OCI-LY1 (cell line): ENCODE measurements at regions not wholly inside any gene's neighbourhood (a gene's known extent, or its start where the extent isn't known, plus 50 kb on each side); places are given as distances from the start of the nearest gene placed in this dataset.

Experiments used
- H2AFZ ChIP-seq: fragments of 200-600 bp; sonication (generic), shearing (Covaris generic); 2 replicates; pipeline ENCODE4 v1.6.0; 2014; ENCODE audit warnings: antibody characterized with exemption, mild to moderate bottlenecking, low read length
- H3F3A ChIP-seq: fragments of 200-600 bp; sonication (generic), shearing (Covaris generic); 2 replicates; pipeline ENCODE4 v1.6.0; 2014; ENCODE audit warnings: mild to moderate bottlenecking, antibody characterized with exemption, low read length, moderate library complexity; ENCODE audit not compliant: insufficient read depth
- H3K27ac ChIP-seq: fragments of 200-600 bp; sonication (generic); 2 replicates; pipeline ENCODE4 v1.5.1; 2014; ENCODE audit warnings: low read length, mixed run types, mild to moderate bottlenecking, low read depth; ENCODE audit not compliant: poor library complexity, severe bottlenecking
- H3K27me3 ChIP-seq: fragments of 200-600 bp; sonication (generic); 2 replicates; pipeline ENCODE4 v1.6.0; 2014; ENCODE audit warnings: antibody characterized with exemption, mild to moderate bottlenecking, low read length, moderate library complexity; ENCODE audit not compliant: insufficient read depth
- H3K36me3 ChIP-seq: fragments of 200-600 bp; sonication (generic); 2 replicates; pipeline ENCODE4 v1.6.1; 2014; ENCODE audit warnings: mild to moderate bottlenecking, antibody characterized with exemption, low read length, moderate library complexity, mixed read lengths; ENCODE audit not compliant: insufficient read depth
- H3K4me1 ChIP-seq: fragments of 200-600 bp; sonication (generic); 2 replicates; pipeline ENCODE4 v1.5.1; 2014; ENCODE audit warnings: mild to moderate bottlenecking, low read length, moderate library complexity; ENCODE audit not compliant: insufficient read depth, severe bottlenecking
- H3K4me2 ChIP-seq: fragments of 200-600 bp; sonication (generic), shearing (Covaris generic); 2 replicates; pipeline ENCODE4 v1.6.1; 2014; ENCODE audit warnings: low read length
- H3K4me3 ChIP-seq: fragments of 200-600 bp; sonication (generic); 2 replicates; pipeline ENCODE4 v1.5.1; 2014; ENCODE audit warnings: low read length, low read depth, mild to moderate bottlenecking, mixed read lengths; ENCODE audit not compliant: poor library complexity, severe bottlenecking
- H3K79me2 ChIP-seq: fragments of 200-600 bp; shearing (Covaris generic); 2 replicates; pipeline ENCODE4 v1.6.1; 2016; ENCODE audit warnings: mixed run types, low read length, mixed read lengths; ENCODE audit not compliant: insufficient read depth
- H3K9ac ChIP-seq: fragments of 200-600 bp; sonication (generic), shearing (Covaris generic); 2 replicates; pipeline ENCODE4 v1.6.1; 2014; ENCODE audit warnings: mild to moderate bottlenecking, low read length, mixed read lengths
- H3K9me2 ChIP-seq: fragments of 200-600 bp; sonication (generic), shearing (Covaris generic); 2 replicates; pipeline ENCODE4 v1.6.1; 2014; ENCODE audit warnings: low read depth, mild to moderate bottlenecking, low read length, mixed read lengths
- H3K9me3 ChIP-seq: fragments of 200-600 bp; shearing (Covaris generic); 2 replicates; pipeline ENCODE4 v1.6.1; 2014; ENCODE audit warnings: low read length, mixed read lengths
- H4K20me1 ChIP-seq: fragments of 200-600 bp; sonication (generic), shearing (Covaris generic); 2 replicates; pipeline ENCODE4 v1.6.0; 2016; ENCODE audit warnings: mild to moderate bottlenecking, low read length; ENCODE audit not compliant: insufficient read depth
- EZH2 ChIP-seq: fragments of 200-600 bp; sonication (generic), shearing (Covaris generic); IDR thresholded peaks from 2 replicates; pipeline ENCODE4 v1.8.0; 2017; ENCODE audit warnings: borderline replicate concordance, mixed run types, mild to moderate bottlenecking, antibody characterized with exemption, low read length, moderate library complexity, mixed read lengths
- TF ChIP-seq, protein P1 (sequence below): fragments of 200-600 bp; sonication (generic), shearing (Covaris generic); IDR thresholded peaks from 2 replicates; pipeline ENCODE4 v1.5.1; 2017; ENCODE audit warnings: mild to moderate bottlenecking, antibody characterized with exemption, low read length, moderate library complexity, mixed read lengths

DNA sequence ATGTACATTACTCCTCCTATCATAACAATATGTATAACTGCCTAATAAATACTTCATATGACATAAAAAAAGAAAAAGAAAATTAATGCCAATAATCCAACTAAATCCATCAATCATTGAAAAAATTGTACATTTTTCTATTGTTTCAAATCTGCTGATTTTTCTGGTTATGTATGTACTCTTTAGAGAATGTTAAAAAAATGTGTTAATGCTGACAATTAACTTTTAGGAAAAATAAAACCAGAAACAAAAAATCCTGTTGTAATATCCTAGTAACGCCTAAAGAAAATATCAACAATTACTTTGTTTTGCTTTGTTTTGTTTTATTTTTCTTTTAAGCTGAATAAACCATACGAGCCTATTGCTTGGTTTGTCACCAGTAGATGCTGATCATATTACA, 213.9 kb upstream of the USP25 start:
- Histone ChIP-seq H3K9ac (no peak overlapping the region), H3K36me3 (no peaks in the 10 kb centered on the region), H4K20me1 (no peaks in the 10 kb centered on the region), H3K9me2 (no peaks in the 10 kb centered on the region), H3F3A (no peaks in the 10 kb centered on the region), H3K9me3 (no peaks in the 10 kb centered on the region), H3K27me3 (no peaks in the 10 kb centered on the region), H2AFZ (no peak overlapping the region), H3K79me2 (no peaks in the 10 kb centered on the region), H3K4me1 (peaks cover 7% of the 10 kb centered on the region), H3K27ac (no peak overlapping the region), H3K4me2 (no peak overlapping the region), H3K4me3 (no peak overlapping the region)
- TF ChIP-seq EZH2 = no peak
- TF ChIP-seq, protein P1, sequence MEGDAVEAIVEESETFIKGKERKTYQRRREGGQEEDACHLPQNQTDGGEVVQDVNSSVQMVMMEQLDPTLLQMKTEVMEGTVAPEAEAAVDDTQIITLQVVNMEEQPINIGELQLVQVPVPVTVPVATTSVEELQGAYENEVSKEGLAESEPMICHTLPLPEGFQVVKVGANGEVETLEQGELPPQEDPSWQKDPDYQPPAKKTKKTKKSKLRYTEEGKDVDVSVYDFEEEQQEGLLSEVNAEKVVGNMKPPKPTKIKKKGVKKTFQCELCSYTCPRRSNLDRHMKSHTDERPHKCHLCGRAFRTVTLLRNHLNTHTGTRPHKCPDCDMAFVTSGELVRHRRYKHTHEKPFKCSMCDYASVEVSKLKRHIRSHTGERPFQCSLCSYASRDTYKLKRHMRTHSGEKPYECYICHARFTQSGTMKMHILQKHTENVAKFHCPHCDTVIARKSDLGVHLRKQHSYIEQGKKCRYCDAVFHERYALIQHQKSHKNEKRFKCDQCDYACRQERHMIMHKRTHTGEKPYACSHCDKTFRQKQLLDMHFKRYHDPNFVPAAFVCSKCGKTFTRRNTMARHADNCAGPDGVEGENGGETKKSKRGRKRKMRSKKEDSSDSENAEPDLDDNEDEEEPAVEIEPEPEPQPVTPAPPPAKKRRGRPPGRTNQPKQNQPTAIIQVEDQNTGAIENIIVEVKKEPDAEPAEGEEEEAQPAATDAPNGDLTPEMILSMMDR = no peak

- H2AFZ ChIP-seq = no peak overlapping the region
- no peaks in the 10 kb centered on the region for H3K9me2 ChIP-seq
- H3K27me3 ChIP-seq = no peaks in the 10 kb centered on the region
- H3K4me3 ChIP-seq = no peak overlapping the region
- H3K4me1 ChIP-seq = peaks cover 7% of the 10 kb centered on the region
- H3F3A ChIP-seq = no peaks in the 10 kb centered on the region
- no peaks in the 10 kb centered on the region for H4K20me1 ChIP-seq
- no peaks in the 10 kb centered on the region for H3K79me2 ChIP-seq
- H3K9me3 ChIP-seq = no peaks in the 10 kb centered on the region
- H3K9ac ChIP-seq = no peak overlapping the region
- no peaks in the 10 kb centered on the region; the same call in 1 of the 2 replicates for H3K36me3 ChIP-seq
- TF ChIP-seq EZH2 = no peak
- TF ChIP-seq, protein P1 = no peak
- H3K4me2 ChIP-seq = no peak overlapping the region
- no peak overlapping the region for H3K27ac ChIP-seq
Measured at GRCh38 chr21:15517394-15517793, 212.4 kb upstream of the USP25 start.

DNA sequence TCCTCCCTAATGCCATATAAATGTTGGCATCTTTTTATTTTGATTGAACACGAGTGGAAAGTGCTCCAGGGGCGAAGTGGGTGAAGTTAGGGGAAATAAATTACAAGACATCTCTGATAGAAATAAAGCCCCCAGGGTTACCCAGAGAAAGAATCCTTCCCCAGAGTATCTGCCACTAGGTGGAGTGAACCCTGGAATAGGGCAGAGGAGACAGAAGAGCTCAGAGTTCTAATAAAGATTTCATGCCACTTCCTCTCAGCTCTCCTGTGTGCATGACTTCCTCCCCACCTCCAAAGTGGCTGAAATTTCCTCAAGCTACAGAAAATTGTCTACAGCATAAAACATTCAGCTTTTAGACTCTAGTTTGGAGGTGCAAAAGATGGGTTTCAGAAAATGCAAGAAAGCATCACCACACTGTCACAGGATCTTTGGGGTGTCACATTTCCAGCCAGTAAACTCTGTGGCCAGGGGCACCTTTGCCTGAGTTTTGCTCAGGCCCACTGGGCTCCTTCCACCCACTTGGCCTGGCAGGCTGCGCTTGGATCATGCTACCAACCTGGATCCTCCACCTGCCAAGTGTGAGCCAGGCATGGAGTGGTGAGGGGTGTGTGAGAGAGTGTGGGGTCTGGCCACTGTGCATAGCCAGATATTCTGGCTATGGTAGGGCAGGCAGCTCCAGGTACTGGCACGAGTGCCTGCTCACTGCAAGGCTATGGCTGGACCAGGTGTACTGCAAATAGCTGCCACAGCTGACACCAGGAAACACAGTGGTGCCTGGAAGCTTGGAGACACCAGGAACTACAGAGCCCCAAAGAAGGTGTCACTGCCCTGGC, 208.8 kb upstream of the USP25 start:
- H3K4me3 ChIP-seq = no peak overlapping the region
- H4K20me1 ChIP-seq = no peaks in the 10 kb centered on the region
- H3K36me3 ChIP-seq = no peaks in the 10 kb centered on the region; the same call in 1 of the 2 replicates
- H2AFZ ChIP-seq = no peak overlapping the region
- H3K4me1 ChIP-seq = no peaks in the 10 kb centered on the region
- no peak overlapping the region for H3K27ac ChIP-seq
- no peaks in the 10 kb centered on the region for H3F3A ChIP-seq
- H3K9me2 ChIP-seq = no peaks in the 10 kb centered on the region
- TF ChIP-seq, protein P1 = peak; percentile 14; the same call in 1 of the 2 replicates
- TF ChIP-seq EZH2 = no peak
- no peak overlapping the region for H3K9ac ChIP-seq
- H3K27me3 ChIP-seq = no peaks in the 10 kb centered on the region
- no peaks in the 10 kb centered on the region for H3K9me3 ChIP-seq
- no peaks in the 10 kb centered on the region for H3K79me2 ChIP-seq
- H3K4me2 ChIP-seq = no peak overlapping the region
